IMR-90 (cell line): ENCODE measurements at regions not wholly inside any gene's neighbourhood (a gene's known extent, or its start where the extent isn't known, plus 50 kb on each side); places are given as distances from the start of the nearest gene placed in this dataset.

Experiments
- ATAC-seq: fragments of 200-7000 bp; cut with Tn5 transposase; 2 replicates; pipeline ENCODE4 v1.9.1; 2020; ENCODE audit warnings: low read depth, mild to moderate bottlenecking, moderate library complexity
- BruUV-seq: library from RNA; stranded (reverse); fragments of 400-500 nt; replicated peaks from 2 replicates; lab custom pipeline; 2021; lab: Mats Ljungman, UMichigan
- CTCF ChIA-PET: fragments of 300-600 bp; formaldehyde crosslinking; extraction: SDS; loops from one replicate; lab custom pipeline; 2021; ENCODE audit warnings: antibody characterized with exemption; lab: Yijun Ruan, JAX
- POLR2A ChIA-PET: fragments of 300-600 bp; sonication (Branson Sonifier 250); formaldehyde crosslinking; loops from one replicate; lab custom pipeline; 2022; ENCODE audit warnings: antibody characterized with exemption; ENCODE audit not compliant: unreplicated experiment; lab: Charles Lee
- DNase-seq: peaks from one replicate; pipeline ENCODE4 v3.0.0; 2013
- H2AFZ ChIP-seq: replicated peaks from 2 replicates; pipeline ENCODE3; 2013; ENCODE audit warnings: low read length, mild to moderate bottlenecking; ENCODE audit not compliant: poor library complexity
- H2AK5ac ChIP-seq: 2 replicates; pipeline ENCODE4 v1.6.1; 2013; ENCODE audit warnings: low read depth, low read length, inconsistent platforms
- H2AK9ac ChIP-seq: replicated peaks from 2 replicates; pipeline ENCODE3; 2013; ENCODE audit warnings: mild to moderate bottlenecking, low read depth, low read length, moderate library complexity; ENCODE audit not compliant: poor library complexity
- H2BK120ac ChIP-seq: 2 replicates; pipeline ENCODE4 v1.6.1; 2013; ENCODE audit warnings: low read depth, low read length, inconsistent platforms
- H2BK15ac ChIP-seq: 3 replicates; pipeline ENCODE4 v1.6.1; 2013; ENCODE audit warnings: low read depth, low read length, inconsistent platforms
- H2BK20ac ChIP-seq: 2 replicates; pipeline ENCODE4 v1.6.1; 2013; ENCODE audit warnings: low read depth, mild to moderate bottlenecking, inconsistent platforms, low read length, moderate library complexity
- H2BK5ac ChIP-seq: 2 replicates; pipeline ENCODE4 v1.6.1; 2013; ENCODE audit warnings: mild to moderate bottlenecking, low read depth, low read length, inconsistent platforms; ENCODE audit not compliant: poor library complexity, severe bottlenecking
- H3K14ac ChIP-seq: replicated peaks from 2 replicates; pipeline ENCODE4 v1.6.1; 2013; ENCODE audit warnings: low read depth, low read length, inconsistent platforms
- H3K18ac ChIP-seq: 2 replicates; pipeline ENCODE4 v1.6.1; 2013; ENCODE audit warnings: low read depth, low read length, control low read depth
- H3K23ac ChIP-seq: 2 replicates; pipeline ENCODE4 v1.6.1; 2013; ENCODE audit warnings: low read depth, low read length, inconsistent platforms
- H3K27ac ChIP-seq: 2 replicates; pipeline ENCODE4 v1.5.1; 2013; ENCODE audit warnings: mild to moderate bottlenecking, control low read depth, low read length; ENCODE audit not compliant: insufficient read depth
- H3K27me3 ChIP-seq: 2 replicates; pipeline ENCODE4 v1.6.1; 2013; ENCODE audit warnings: low read length; ENCODE audit not compliant: control insufficient read depth, insufficient read depth
- H3K36me3 ChIP-seq: 2 replicates; pipeline ENCODE4 v1.6.1; 2013; ENCODE audit warnings: low read length, mixed read lengths; ENCODE audit not compliant: control insufficient read depth, insufficient read depth
- H3K4ac ChIP-seq: 2 replicates; pipeline ENCODE4 v1.6.1; 2013; ENCODE audit warnings: low read depth, low read length, inconsistent platforms
- H3K4me1 ChIP-seq: 2 replicates; pipeline ENCODE4 v1.6.1; 2013; ENCODE audit warnings: low read length, mixed read lengths; ENCODE audit not compliant: control insufficient read depth, insufficient read depth
- H3K4me2 ChIP-seq: 2 replicates; pipeline ENCODE4 v1.6.1; 2013; ENCODE audit warnings: low read depth, mild to moderate bottlenecking, control low read depth, low read length, moderate library complexity
- H3K4me3 ChIP-seq: 2 replicates; pipeline ENCODE4 v1.5.1; 2013; ENCODE audit warnings: low read depth, mild to moderate bottlenecking, control low read depth, low read length, moderate library complexity; ENCODE audit not compliant: insufficient read depth
- H3K56ac ChIP-seq: 2 replicates; pipeline ENCODE4 v1.6.1; 2013; ENCODE audit warnings: low read length, inconsistent platforms; ENCODE audit not compliant: insufficient read depth; ENCODE audit errors: extremely low read depth
- H3K79me1 ChIP-seq, 2 experiments: 2 replicates each; pipeline ENCODE4 v1.6.1; 2013; ENCODE audit warnings: low read length in 2 of 2, inconsistent platforms in 1 of 2, low read depth in 1 of 2
- H3K9ac ChIP-seq: 2 replicates; pipeline ENCODE4 v1.6.1; 2013; ENCODE audit warnings: low read depth, low read length, control low read depth
- H3K9me1 ChIP-seq: 2 replicates; pipeline ENCODE4 v1.6.1; 2013; ENCODE audit warnings: low read length, inconsistent platforms; ENCODE audit not compliant: insufficient read depth
- H3K9me3 ChIP-seq: 2 replicates; pipeline ENCODE4 v1.6.1; 2013; ENCODE audit warnings: low read length; ENCODE audit not compliant: control insufficient read depth, insufficient read depth
- H4K20me1 ChIP-seq: 2 replicates; pipeline ENCODE4 v1.6.1; 2013; ENCODE audit warnings: low read length, inconsistent platforms; ENCODE audit not compliant: insufficient read depth
- H4K5ac ChIP-seq: 2 replicates; pipeline ENCODE4 v1.6.1; 2013; ENCODE audit warnings: mild to moderate bottlenecking, low read depth, low read length, control low read depth
- H4K8ac ChIP-seq, 2 experiments: 2 replicates each; pipeline ENCODE4 v1.6.1; 2013; ENCODE audit warnings: low read depth in 2 of 2, low read length in 2 of 2, control low read depth in 1 of 2, inconsistent platforms in 1 of 2
- H4K91ac ChIP-seq: 2 replicates; pipeline ENCODE4 v1.6.1; 2013; ENCODE audit warnings: low read depth, low read length, inconsistent platforms; ENCODE audit not compliant: insufficient read depth
- CEBPB ChIP-seq: IDR thresholded peaks from 2 replicates; pipeline ENCODE4 v1.6.1; 2012; ENCODE audit warnings: low read depth, low read length, improper control_type of control experiment
- ELK1 ChIP-seq: fragments of 150-350 bp; IDR thresholded peaks from 2 replicates; pipeline ENCODE4 v1.6.1; 2016; ENCODE audit warnings: low read depth, mild to moderate bottlenecking, low read length, moderate library complexity, borderline replicate concordance
- MAFK ChIP-seq: IDR thresholded peaks from 2 replicates; pipeline ENCODE4 v1.6.1; 2012; ENCODE audit warnings: low read depth, low read length, improper control_type of control experiment
- RFX5 ChIP-seq: IDR thresholded peaks from 2 replicates; pipeline ENCODE4 v1.8.0; 2012; ENCODE audit warnings: low read depth, mild to moderate bottlenecking, low read length, moderate library complexity
- dilution Hi-C: fragments of 300-500 bp; cut with HindIII; formaldehyde crosslinking; loops from one replicate; pipeline ENCODE4 v1.14.3; 2018; ENCODE audit warnings: low sequenced_read_pairs; ENCODE audit not compliant: unreplicated experiment
- in situ Hi-C: fragments of 300-500 bp; cut with MboI; formaldehyde crosslinking; loops from 3 replicates; pipeline ENCODE4 v1.14.3; 2019; ENCODE audit warnings: low sequenced_read_pairs, inconsistent platforms, mixed read lengths
- intact Hi-C: fragments of 100-400 bp; cut with micrococcal nuclease; formaldehyde crosslinking; loops from 2 replicates; pipeline ENCODE4 v1.10.0; 2022

GRCh38 chr6:82622461-82622860, 258.8 kb downstream of the TPBG start:
- Histone ChIP-seq H4K5ac (no peak overlapping the region), H2AFZ (no peak overlapping the region), H2BK20ac (no peak overlapping the region), H2BK15ac (no peak overlapping the region), H3K14ac (no peak overlapping the region), H4K91ac (no peak overlapping the region), H3K23ac (no peak overlapping the region), H3K27ac (no peak overlapping the region), H2BK5ac (no peak overlapping the region), H4K20me1 (no peaks in the 10 kb centered on the region), H3K56ac (no peak overlapping the region), H2AK5ac (no peak overlapping the region), H4K8ac (no peak overlapping the region), H3K4me3 (no peak overlapping the region), H3K79me1 (no peaks in the 10 kb centered on the region), H3K9ac (no peak overlapping the region), H3K4me2 (no peak overlapping the region), H3K4me1 (no peaks in the 10 kb centered on the region), H3K36me3 (no peaks in the 10 kb centered on the region), H3K4ac (no peak overlapping the region), H2BK120ac (no peak overlapping the region), H2AK9ac (no peak overlapping the region), H3K27me3 (no peaks in the 10 kb centered on the region), H3K9me1 (no peaks in the 10 kb centered on the region), H3K18ac (no peak overlapping the region), H3K9me3 (no peaks in the 10 kb centered on the region)
- DNase-seq = no peak
- ChIA-PET CTCF (no interaction called here), POLR2A (no interaction called here)
- ATAC-seq = no peak
- TF ChIP-seq ELK1 (no peak), CEBPB (no peak), RFX5 (no peak), MAFK (peak; percentile 35)
- BruUV-seq = no TSS peak
- dilution Hi-C loops = no loop called here
- intact Hi-C loops = loop anchor here (10.0 kb wide), 1 partner anchor 432 kb away; no protein-coding TSS in a partner anchor
- in situ Hi-C loops = no loop called here
